K562 (cell line): ENCODE measurements at regions not wholly inside any gene's neighbourhood (a gene's known extent, or its start where the extent isn't known, plus 50 kb on each side); places are given as distances from the start of the nearest gene placed in this dataset.

Experiments
- FIP1L1 ChIP-seq: fragments of 200-400 bp; formaldehyde crosslinking; IDR thresholded peaks from 2 replicates; pipeline ENCODE4 v1.6.1; 2018; ENCODE audit warnings: mild to moderate bottlenecking, low read depth, low read length; ENCODE audit not compliant: poor library complexity, severe bottlenecking
- IFI16 ChIP-seq: fragments of 250-450 bp; sonication (Bioruptor Pico); IDR thresholded peaks from 2 replicates; pipeline ENCODE4 v2.1.2; 2022; ENCODE audit warnings: mild to moderate bottlenecking, inconsistent platforms
- NBN ChIP-seq: fragments of 450-650 bp; IDR thresholded peaks from 2 replicates; pipeline ENCODE4 v1.6.1; 2016; ENCODE audit warnings: low read depth, mild to moderate bottlenecking
- TF ChIP-seq, protein P1 (sequence below): fragments of 450-650 bp; IDR thresholded peaks from 2 replicates; pipeline ENCODE4 v1.6.1; 2018; ENCODE audit not compliant: partially characterized antibody
- TF ChIP-seq, protein P2 (sequence below): fragments of 250-450 bp; sonication (Bioruptor Pico); IDR thresholded peaks from 2 replicates; pipeline ENCODE4 v1.8.0; 2021; ENCODE audit warnings: borderline replicate concordance, mild to moderate bottlenecking, moderate library complexity; ENCODE audit not compliant: poor library complexity, severe bottlenecking
- TF ChIP-seq, protein P3 (sequence below): fragments of 250-450 bp; sonication (Bioruptor Pico); IDR thresholded peaks from 2 replicates; pipeline ENCODE4 v1.4.0; 2020

DNA sequence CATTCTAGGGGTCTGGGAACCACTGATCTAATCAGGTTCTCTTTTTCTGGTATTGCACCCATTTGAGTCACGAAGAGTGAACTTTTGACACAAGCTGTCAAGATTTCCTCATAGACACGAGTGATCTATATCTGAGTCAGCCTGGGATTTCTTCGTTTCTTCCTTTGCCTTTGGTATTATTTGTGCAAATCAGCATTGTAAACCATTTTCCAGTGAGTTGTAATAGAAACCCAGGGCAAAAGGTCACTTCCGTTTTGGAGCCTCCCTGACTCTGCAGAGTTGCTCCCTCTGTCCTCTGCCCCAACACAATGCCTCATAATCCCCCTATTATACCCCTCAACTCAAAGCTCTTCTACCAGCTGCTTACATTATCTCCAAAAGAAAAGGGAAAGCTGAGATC lies 615.1 kb downstream of the EFNB2 start (continued):
- TF ChIP-seq, protein P1, sequence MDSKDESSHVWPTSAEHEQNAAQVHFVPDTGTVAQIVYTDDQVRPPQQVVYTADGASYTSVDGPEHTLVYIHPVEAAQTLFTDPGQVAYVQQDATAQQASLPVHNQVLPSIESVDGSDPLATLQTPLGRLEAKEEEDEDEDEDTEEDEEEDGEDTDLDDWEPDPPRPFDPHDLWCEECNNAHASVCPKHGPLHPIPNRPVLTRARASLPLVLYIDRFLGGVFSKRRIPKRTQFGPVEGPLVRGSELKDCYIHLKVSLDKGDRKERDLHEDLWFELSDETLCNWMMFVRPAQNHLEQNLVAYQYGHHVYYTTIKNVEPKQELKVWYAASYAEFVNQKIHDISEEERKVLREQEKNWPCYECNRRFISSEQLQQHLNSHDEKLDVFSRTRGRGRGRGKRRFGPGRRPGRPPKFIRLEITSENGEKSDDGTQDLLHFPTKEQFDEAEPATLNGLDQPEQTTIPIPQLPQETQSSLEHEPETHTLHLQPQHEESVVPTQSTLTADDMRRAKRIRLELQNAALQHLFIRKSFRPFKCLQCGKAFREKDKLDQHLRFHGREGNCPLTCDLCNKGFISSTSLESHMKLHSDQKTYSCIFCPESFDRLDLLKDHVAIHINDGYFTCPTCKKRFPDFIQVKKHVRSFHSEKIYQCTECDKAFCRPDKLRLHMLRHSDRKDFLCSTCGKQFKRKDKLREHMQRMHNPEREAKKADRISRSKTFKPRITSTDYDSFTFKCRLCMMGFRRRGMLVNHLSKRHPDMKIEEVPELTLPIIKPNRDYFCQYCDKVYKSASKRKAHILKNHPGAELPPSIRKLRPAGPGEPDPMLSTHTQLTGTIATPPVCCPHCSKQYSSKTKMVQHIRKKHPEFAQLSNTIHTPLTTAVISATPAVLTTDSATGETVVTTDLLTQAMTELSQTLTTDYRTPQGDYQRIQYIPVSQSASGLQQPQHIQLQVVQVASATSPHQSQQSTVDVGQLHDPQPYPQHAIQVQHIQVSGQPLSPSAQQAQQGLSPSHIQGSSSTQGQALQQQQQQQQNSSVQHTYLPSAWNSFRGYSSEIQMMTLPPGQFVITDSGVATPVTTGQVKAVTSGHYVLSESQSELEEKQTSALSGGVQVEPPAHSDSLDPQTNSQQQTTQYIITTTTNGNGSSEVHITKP = no peak
- TF ChIP-seq, protein P2, sequence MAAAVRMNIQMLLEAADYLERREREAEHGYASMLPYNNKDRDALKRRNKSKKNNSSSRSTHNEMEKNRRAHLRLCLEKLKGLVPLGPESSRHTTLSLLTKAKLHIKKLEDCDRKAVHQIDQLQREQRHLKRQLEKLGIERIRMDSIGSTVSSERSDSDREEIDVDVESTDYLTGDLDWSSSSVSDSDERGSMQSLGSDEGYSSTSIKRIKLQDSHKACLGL = no peak
- no peak for TF ChIP-seq FIP1L1
- TF ChIP-seq NBN = no peak
- TF ChIP-seq, protein P3, sequence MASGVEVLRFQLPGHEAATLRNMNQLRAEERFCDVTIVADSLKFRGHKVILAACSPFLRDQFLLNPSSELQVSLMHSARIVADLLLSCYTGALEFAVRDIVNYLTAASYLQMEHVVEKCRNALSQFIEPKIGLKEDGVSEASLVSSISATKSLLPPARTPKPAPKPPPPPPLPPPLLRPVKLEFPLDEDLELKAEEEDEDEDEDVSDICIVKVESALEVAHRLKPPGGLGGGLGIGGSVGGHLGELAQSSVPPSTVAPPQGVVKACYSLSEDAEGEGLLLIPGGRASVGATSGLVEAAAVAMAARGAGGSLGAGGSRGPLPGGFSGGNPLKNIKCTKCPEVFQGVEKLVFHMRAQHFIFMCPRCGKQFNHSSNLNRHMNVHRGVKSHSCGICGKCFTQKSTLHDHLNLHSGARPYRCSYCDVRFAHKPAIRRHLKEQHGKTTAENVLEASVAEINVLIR = no peak
- TF ChIP-seq IFI16 (CRISPR knock-in tag) = no peak
